Stomach (tissue), 8 donors: ENCODE measurements at regions not wholly inside any gene's neighbourhood (a gene's known extent, or its start where the extent isn't known, plus 50 kb on each side); places are given as distances from the start of the nearest gene placed in this dataset.

ENCODE experiments used
- DNase-seq, 2 donors: peaks; one replicate each; pipeline versions ENCODE4 v3.0.0 to v3.0.0-alpha.2; 2013 to 2019
- H3K27ac ChIP-seq, 5 donors: fragments of 200-600 bp in 4 of 5; sonication (generic) in 4 of 5; one replicate each; pipeline ENCODE4 v1.5.1; 2013 to 2019; ENCODE audit warnings: mild to moderate bottlenecking in 1 of 5, moderate library complexity in 1 of 5
- H3K27me3 ChIP-seq, 3 donors: fragments of 200-600 bp; sonication (generic); one replicate each; pipeline ENCODE4 v1.5.1; 2017 to 2019; ENCODE audit warnings: mixed run types in 1 of 3
- H3K36me3 ChIP-seq, 4 donors: fragments of 200-600 bp; sonication (generic); 1 replicate in 3 of 4; 2 replicates in 1 of 4; pipeline ENCODE4 v1.5.1; 2016 to 2019
- H3K4me1 ChIP-seq, 4 donors: fragments of 200-600 bp; sonication (generic); one replicate each; pipeline ENCODE4 v1.5.1; 2016 to 2019
- H3K4me3 ChIP-seq, 4 donors: fragments of 200-600 bp; sonication (generic) in 3 of 4; one replicate each; pipeline ENCODE4 v1.5.1; 2016 to 2019; ENCODE audit warnings: mild to moderate bottlenecking in 1 of 4
- H3K9me3 ChIP-seq, 4 donors: fragments of 200-600 bp; sonication (generic); one replicate each; pipeline ENCODE4 v1.5.1; 2016 to 2019
- CTCF ChIP-seq, 7 experiments: fragments of 450-650 bp in 4 of 7; fragments of 200-600 bp in 3 of 7; sonication (generic) in 3 of 7; IDR thresholded peaks; one replicate each; pipeline ENCODE4 v1.5.1; 2016 to 2019; ENCODE audit warnings: antibody characterized with exemption in 7 of 7, control low read depth in 2 of 7, mild to moderate bottlenecking in 1 of 7
- EP300 ChIP-seq: sonication (generic); formaldehyde crosslinking; IDR thresholded peaks from one replicate; pipeline ENCODE4 v1.6.1; 2017; ENCODE audit warnings: antibody characterized with exemption
- POLR2A ChIP-seq, 4 donors: fragments of 450-650 bp; IDR thresholded peaks; one replicate each; pipeline ENCODE4 v1.6.1; 2016; ENCODE audit warnings: antibody characterized with exemption in 4 of 4, control low read depth in 2 of 4, mild to moderate bottlenecking in 1 of 4, moderate library complexity in 1 of 4
- POLR2AphosphoS5 ChIP-seq, 3 donors: sonication (generic); formaldehyde crosslinking; IDR thresholded peaks; one replicate each; pipeline ENCODE4 v1.6.1; 2016; ENCODE audit warnings: antibody characterized with exemption in 3 of 3
- whole genome bisulfite sequencing, 5 donors: extraction: QIAGEN DNeasy Blood & Tissue Kit in 3 of 5; methylation state at CpG; one replicate each; pipeline versions ENCODE4 v1.1.5 to v1.1.7; 2013 to 2018; 5-methylcytosine and 5-hydroxymethylcytosine counted together
- intact Hi-C: fragments of 100-400 bp; cut with DNase I; formaldehyde crosslinking; loops from one replicate; pipeline ENCODE4 v1.15.1; 2023; ENCODE audit warnings: low total_unique reads
- donor health status: healthy with polysubstance abuse.
- donor health status: Bipolar disorder and iron deficiency.
- donor health status: healthy.

GRCh38 chr3:159818997-159819500 lies 169.6 kb upstream of the IL12A start:
- 44 to 63% (median 60%) methylated on average over 3 of the region's 3 CpGs for WGBS, 5 donors
- Histone ChIP-seq H3K36me3 (no peaks in the 10 kb centered on the region), H3K9me3 (no peaks in the 10 kb centered on the region), H3K27ac (no peak overlapping the region), H3K27me3 (no peaks in the 10 kb centered on the region), H3K4me3 (no peak overlapping the region), H3K4me1 (peaks cover 0 to 37% (median 17%) of the 10 kb centered on the region in 4 donors)
- intact Hi-C loops, result no loop called here
- DNase-seq, result no peak
- TF ChIP-seq POLR2A (IDR thresholded peaks at IDR 0.05), result no peak
- TF ChIP-seq CTCF (IDR thresholded peaks at IDR 0.05), result no peak

GRCh38 chr3:159819676-159820075 lies 169.0 kb upstream of the IL12A start:
- no peak overlapping the region for H3K27ac ChIP-seq
- DNase-seq, result no peak
- H3K27me3 ChIP-seq, result no peaks in the 10 kb centered on the region
- no peaks in the 10 kb centered on the region for H3K36me3 ChIP-seq
- no peak overlapping the region for H3K4me3 ChIP-seq
- intact Hi-C loops, result no loop called here
- TF ChIP-seq POLR2AphosphoS5 (IDR thresholded peaks at IDR 0.05) (no peak), EP300 (no peak), CTCF (IDR thresholded peaks at IDR 0.05) (no peak), POLR2A (IDR thresholded peaks at IDR 0.05) (no peak)
- peaks cover 0 to 36% (median 17%) of the 10 kb centered on the region in 4 donors for H3K4me1 ChIP-seq
- 80 to 100% (median 93%) methylated on average over 1 of the region's 1 CpG for WGBS, 5 donors
- H3K9me3 ChIP-seq, result no peaks in the 10 kb centered on the region

- TF ChIP-seq POLR2A (IDR thresholded peaks at IDR 0.05), result no peak
- TF ChIP-seq EP300, result no peak
- TF ChIP-seq POLR2AphosphoS5 (IDR thresholded peaks at IDR 0.05), result no peak
- TF ChIP-seq CTCF (IDR thresholded peaks at IDR 0.05), result no peak
- H3K4me3 ChIP-seq, result no peak overlapping the region
- no peak overlapping the region for H3K27ac ChIP-seq
- no peaks in the 10 kb centered on the region for H3K9me3 ChIP-seq
- H3K4me1 ChIP-seq, result peaks cover 4 to 47% (median 21%) of the 10 kb centered on the region in 4 donors
- H3K27me3 ChIP-seq, result no peaks in the 10 kb centered on the region
- H3K36me3 ChIP-seq, result no peaks in the 10 kb centered on the region
- intact Hi-C loops, result no loop called here
- 78 to 93% (median 87%) methylated on average over 6 of the region's 6 CpGs for WGBS, 5 donors
- no peak for DNase-seq
Measured at GRCh38 chr3:159821110-159821509, 167.5 kb upstream of the IL12A start.

GRCh38 chr3:159821736-159822135 lies 166.9 kb upstream of the IL12A start:
- Histone ChIP-seq H3K27me3 (no peaks in the 10 kb centered on the region), H3K4me3 (no peak overlapping the region), H3K4me1 (peaks cover 4 to 44% (median 19%) of the 10 kb centered on the region in 4 donors), H3K27ac (no peak overlapping the region), H3K9me3 (no peaks in the 10 kb centered on the region), H3K36me3 (no peaks in the 10 kb centered on the region)
- no peak for DNase-seq
- TF ChIP-seq POLR2AphosphoS5 (IDR thresholded peaks at IDR 0.05) (no peak), POLR2A (IDR thresholded peaks at IDR 0.05) (no peak), EP300 (no peak), CTCF (IDR thresholded peaks at IDR 0.05) (no peak)
- WGBS, 5 donors, result 86 to 93% (median 90%) methylated on average over 5 of the region's 5 CpGs
- intact Hi-C loops, result no loop called here
